GM23338 (cell line): ENCODE measurements at regions not wholly inside any gene's neighbourhood (a gene's known extent, or its start where the extent isn't known, plus 50 kb on each side); places are given as distances from the start of the nearest gene placed in this dataset.

Experiments
- ATAC-seq: fragments of 200-7000 bp; cut with Tn5 transposase; 3 replicates; pipeline ENCODE4 v1.9.1; 2020
- DNase-seq: peaks from one replicate; pipeline ENCODE4 v3.0.0-alpha.2; 2015; ENCODE audit warnings: low spot score
- H2AFZ ChIP-seq: fragments of 200-600 bp; sonication (generic); 2 replicates; pipeline ENCODE4 v1.8.0; 2016; ENCODE audit warnings: antibody characterized with exemption, mild to moderate bottlenecking, moderate library complexity
- H3F3A ChIP-seq: fragments of 200-600 bp; sonication (generic); replicated peaks from 2 replicates; pipeline ENCODE4 v1.8.0; 2017; ENCODE audit warnings: antibody characterized with exemption, mixed run types, low read depth
- H3K27ac ChIP-seq: fragments of 200-600 bp; sonication (generic); 2 replicates; pipeline ENCODE4 v1.6.1; 2016; ENCODE audit warnings: low read depth
- H3K27me3 ChIP-seq: fragments of 200-600 bp; sonication (generic); 2 replicates; pipeline ENCODE4 v1.8.0; 2016; ENCODE audit warnings: mild to moderate bottlenecking, mixed run types, moderate library complexity; ENCODE audit not compliant: insufficient read depth
- H3K36me3 ChIP-seq: fragments of 200-600 bp; sonication (generic); 2 replicates; pipeline ENCODE4 v1.8.0; 2016; ENCODE audit warnings: mild to moderate bottlenecking; ENCODE audit not compliant: insufficient read depth
- H3K4me1 ChIP-seq: fragments of 200-600 bp; sonication (generic); 2 replicates; pipeline ENCODE4 v1.8.0; 2016; ENCODE audit warnings: mild to moderate bottlenecking, moderate library complexity; ENCODE audit not compliant: insufficient read depth
- H3K4me2 ChIP-seq: fragments of 200-600 bp; sonication (generic); 2 replicates; pipeline ENCODE4 v1.7.1; 2017; ENCODE audit warnings: mixed run types
- H3K4me3 ChIP-seq: fragments of 200-600 bp; sonication (generic); 2 replicates; pipeline ENCODE4 v1.6.1; 2016; ENCODE audit warnings: mixed run types
- H3K79me2 ChIP-seq: fragments of 200-600 bp; sonication (generic); replicated peaks from 2 replicates; pipeline ENCODE4 v1.8.0; 2017; ENCODE audit warnings: mild to moderate bottlenecking; ENCODE audit not compliant: insufficient read depth
- H3K9me2 ChIP-seq: fragments of 200-600 bp; sonication (generic); 2 replicates; pipeline ENCODE4 v1.8.0; 2017; ENCODE audit not compliant: insufficient read depth
- H4K20me1 ChIP-seq: fragments of 200-600 bp; sonication (generic); replicated peaks from 2 replicates; pipeline ENCODE4 v1.8.0; 2017; ENCODE audit warnings: mild to moderate bottlenecking; ENCODE audit not compliant: insufficient read depth
- H3K27ac Mint-ChIP-seq: 2 replicates; pipeline ENCODE4 v1.8.0; 2020; ENCODE audit warnings: inconsistent platforms, mild to moderate bottlenecking, moderate library complexity, mixed read lengths
- H3K27me3 Mint-ChIP-seq: 3 replicates; pipeline ENCODE4 v1.8.0; 2022; ENCODE audit warnings: low read depth, mild to moderate bottlenecking, moderate library complexity, mixed read lengths, inconsistent platforms; ENCODE audit not compliant: insufficient read depth, poor library complexity
- H3K36me3 Mint-ChIP-seq: 3 replicates; pipeline ENCODE4 v1.8.0; 2021; ENCODE audit warnings: low read depth, mild to moderate bottlenecking, inconsistent platforms, moderate library complexity, mixed read lengths
- H3K4me1 Mint-ChIP-seq: 3 replicates; pipeline ENCODE4 v1.8.0; 2020; ENCODE audit warnings: mild to moderate bottlenecking, inconsistent platforms, mixed read lengths
- H3K4me3 Mint-ChIP-seq: 3 replicates; pipeline ENCODE4 v1.8.0; 2021; ENCODE audit warnings: moderate library complexity, mild to moderate bottlenecking, inconsistent platforms, mixed read lengths
- H3K9me3 Mint-ChIP-seq: 3 replicates; pipeline ENCODE4 v1.8.0; 2020; ENCODE audit warnings: moderate library complexity, mild to moderate bottlenecking, inconsistent platforms, mixed read lengths
- CREB1 ChIP-seq: fragments of 250-450 bp; sonication (Bioruptor Pico); IDR thresholded peaks from 2 replicates; pipeline ENCODE4 v1.5.0; 2020; ENCODE audit warnings: low read depth, mild to moderate bottlenecking, moderate library complexity
- CTCF ChIP-seq, 2 experiments: fragments of 200-600 bp in 1 of 2; sonication (generic) in 1 of 2; conservative IDR thresholded peaks; 2 replicates each; pipeline versions ENCODE4 v1.5.1 to v1.6.1; 2016 to 2017; ENCODE audit warnings: antibody characterized with exemption in 2 of 2, low read depth in 2 of 2, mild to moderate bottlenecking in 2 of 2, moderate library complexity in 1 of 2
- ETS1 ChIP-seq: IDR thresholded peaks from 2 replicates; pipeline ENCODE4 v1.6.1; 2016; ENCODE audit warnings: antibody characterized with exemption
- EZH2 ChIP-seq: fragments of 200-600 bp; sonication (generic); IDR thresholded peaks from one replicate; pipeline ENCODE4 v1.8.0; 2017; ENCODE audit warnings: antibody characterized with exemption, mild to moderate bottlenecking, low read depth; ENCODE audit not compliant: unreplicated experiment
- EZH2phosphoT487 ChIP-seq: fragments of 200-600 bp; sonication (generic); IDR thresholded peaks from one replicate; pipeline ENCODE4 v1.8.1; 2018; ENCODE audit warnings: antibody characterized with exemption; ENCODE audit not compliant: unreplicated experiment
- JUNB ChIP-seq: IDR thresholded peaks from one replicate; pipeline ENCODE4 v1.6.1; 2016; ENCODE audit warnings: antibody characterized with exemption; ENCODE audit not compliant: unreplicated experiment
- NANOG ChIP-seq: IDR thresholded peaks from 2 replicates; pipeline ENCODE4 v1.6.1; 2016; ENCODE audit warnings: antibody characterized with exemption, borderline replicate concordance
- POLR2AphosphoS5 ChIP-seq: IDR thresholded peaks from 2 replicates; pipeline ENCODE4 v1.6.1; 2016; ENCODE audit warnings: antibody characterized with exemption, low read depth
- REST ChIP-seq: IDR thresholded peaks from one replicate; pipeline ENCODE4 v1.6.1; 2018; ENCODE audit warnings: antibody characterized with exemption; ENCODE audit not compliant: unreplicated experiment
- STAT1 ChIP-seq: IDR thresholded peaks from one replicate; pipeline ENCODE4 v1.6.1; 2016; ENCODE audit warnings: antibody characterized with exemption; ENCODE audit not compliant: unreplicated experiment
- ZNF114 ChIP-seq: fragments of 250-450 bp; sonication (Bioruptor Pico); IDR thresholded peaks from 2 replicates; pipeline ENCODE4 v1.5.0; 2020; ENCODE audit warnings: mild to moderate bottlenecking, moderate library complexity
- ZNF331 ChIP-seq: fragments of 250-450 bp; sonication (Bioruptor Pico); IDR thresholded peaks from 2 replicates; pipeline ENCODE4 v1.5.0; 2020; ENCODE audit warnings: low read depth, mild to moderate bottlenecking, moderate library complexity
- ZNF462 ChIP-seq: fragments of 250-450 bp; sonication (Bioruptor Pico); IDR thresholded peaks from 2 replicates; pipeline ENCODE4 v1.5.0; 2020; ENCODE audit warnings: mild to moderate bottlenecking, moderate library complexity

GRCh38 chr10:78947226-78947625, 121.5 kb upstream of the ZMIZ1 start:
- H3F3A ChIP-seq, result no peaks in the 10 kb centered on the region
- no peak overlapping the region for H3K4me3 Mint-ChIP-seq
- H3K27me3 Mint-ChIP-seq, result peaks cover 15% of the 10 kb centered on the region

More at GRCh38 chr10:78947226-78947625, 121.5 kb upstream of the ZMIZ1 start:
- peaks cover 12% of the 10 kb centered on the region for H3K9me3 Mint-ChIP-seq
- no peaks in the 10 kb centered on the region for H4K20me1 ChIP-seq
- H3K4me3 ChIP-seq, result no peak overlapping the region
- no peaks in the 10 kb centered on the region for H3K79me2 ChIP-seq
- no peaks in the 10 kb centered on the region for H3K27me3 ChIP-seq
- H3K4me2 ChIP-seq, result no peak overlapping the region
- H3K36me3 ChIP-seq, result no peaks in the 10 kb centered on the region
- H3K27ac Mint-ChIP-seq, result no peak overlapping the region
- TF ChIP-seq EZH2phosphoT487 (no peak), EZH2 (no peak), STAT1 (no peak), NANOG (no peak), ZNF462 (CRISPR knock-in tag) (no peak), REST (no peak), CTCF (conservative IDR thresholded peaks at IDR 0.05; ENCODE audit: low read depth in 2 of 2) (no peak), ZNF331 (CRISPR knock-in tag) (no peak), CREB1 (CRISPR knock-in tag) (no peak), POLR2AphosphoS5 (no peak), ZNF114 (CRISPR knock-in tag) (no peak), JUNB (no peak), ETS1 (no peak)
- H3K27ac ChIP-seq, result no peak overlapping the region
- peaks cover 12% of the 10 kb centered on the region for H3K4me1 Mint-ChIP-seq
- H2AFZ ChIP-seq, result no peak overlapping the region
- no peaks in the 10 kb centered on the region for H3K4me1 ChIP-seq
- H3K9me2 ChIP-seq, result no peaks in the 10 kb centered on the region
- peaks cover 5% of the 10 kb centered on the region; the same call in 1 of the 3 replicates for H3K36me3 Mint-ChIP-seq
- ATAC-seq, result peak; percentile 36; the same call in 1 of the 3 replicates
- DNase-seq, result no peak
